Neural cell (in vitro differentiated cells): ENCODE measurements at regions not wholly inside any gene's neighbourhood (a gene's known extent, or its start where the extent isn't known, plus 50 kb on each side); places are given as distances from the start of the nearest gene placed in this dataset.

ENCODE experiments used
- CTCF ChIP-seq: fragments of 450-650 bp; IDR thresholded peaks from 2 replicates; pipeline ENCODE4 v1.5.1; 2014; ENCODE audit warnings: antibody characterized with exemption, mild to moderate bottlenecking, moderate library complexity; ENCODE audit not compliant: poor library complexity, severe bottlenecking
- EP300 ChIP-seq: fragments of 450-650 bp; conservative IDR thresholded peaks from 2 replicates; pipeline ENCODE4 v1.6.1; 2014; ENCODE audit warnings: antibody characterized with exemption, mild to moderate bottlenecking, moderate library complexity; ENCODE audit not compliant: poor library complexity, severe bottlenecking
- EZH2 ChIP-seq: fragments of 200-600, 300-800 bp; shearing (Covaris generic), sonication (generic); IDR thresholded peaks from 2 replicates; pipeline ENCODE4 v1.6.1; 2014; ENCODE audit warnings: antibody characterized with exemption, low read length, borderline replicate concordance, mild to moderate bottlenecking; ENCODE audit not compliant: insufficient read depth, poor library complexity, severe bottlenecking
- POLR2AphosphoS5 ChIP-seq: IDR thresholded peaks from 2 replicates; pipeline ENCODE4 v1.6.1; 2012
- REST ChIP-seq: IDR thresholded peaks from 2 replicates; pipeline ENCODE4 v1.6.1; 2012; ENCODE audit warnings: borderline replicate concordance
- SMC3 ChIP-seq: fragments of 450-650 bp; conservative IDR thresholded peaks from 2 replicates; pipeline ENCODE4 v1.6.1; 2014; ENCODE audit warnings: antibody characterized with exemption, mild to moderate bottlenecking, moderate library complexity; ENCODE audit not compliant: poor library complexity
- TAF1 ChIP-seq: IDR thresholded peaks from 2 replicates; pipeline ENCODE4 v1.6.1; 2012; ENCODE audit warnings: low read depth

GRCh38 chr1:70779571-70779970 is 268.0 kb downstream of the PTGER3 start:
- TF ChIP-seq CTCF, result no peak
- TF ChIP-seq SMC3, result no peak
- no peak for TF ChIP-seq POLR2AphosphoS5
- no peak for TF ChIP-seq REST
- TF ChIP-seq EZH2, result no peak
- no peak for TF ChIP-seq EP300
- TF ChIP-seq TAF1, result no peak
